ENCODE measurements at regions not wholly inside any gene's neighbourhood (a gene's known extent, or its start where the extent isn't known, plus 50 kb on each side); places are given as distances from the start of the nearest gene placed in this dataset.
"Not testable (repeated sequence)": the region's sequence is repeated elsewhere in the genome, so short reads cannot be mapped to it uniquely, and the experiment has no call there.

GRCh38 chr11:81246941-81247340, 1486.7 kb downstream of the FAM181B start:
- DNase-seq = no peak

- DNase-seq = no peak
These were observed 1487.9 kb downstream of the FAM181B start for GRCh38 chr11:81245791-81246190.

- DNase-seq = no peak
These were observed 1491.9 kb downstream of the FAM181B start for GRCh38 chr11:81241672-81242275.

GRCh38 chr11:81237139-81237538, 1496.5 kb downstream of the FAM181B start:
- no peak for DNase-seq

- DNase-seq = not testable (repeated sequence)
These were observed 1506.3 kb downstream of the FAM181B start for GRCh38 chr11:81227409-81227808.

GRCh38 chr11:81224396-81224795, 1509.3 kb downstream of the FAM181B start:
- no peak for DNase-seq

GRCh38 chr11:81222491-81222890, 1511.2 kb downstream of the FAM181B start:
- no peak for DNase-seq

- no peak for DNase-seq
These were observed 1513.3 kb downstream of the FAM181B start for GRCh38 chr11:81220146-81220895.

GRCh38 chr11:81219661-81220060, 1514.0 kb downstream of the FAM181B start:
- no peak for DNase-seq

GRCh38 chr11:81218440-81218839, 1515.2 kb downstream of the FAM181B start:
- DNase-seq = no peak

GRCh38 chr11:81211050-81211449, 1522.6 kb downstream of the FAM181B start:
- DNase-seq = no peak

- no peak for DNase-seq
These were observed 1526.1 kb downstream of the FAM181B start for GRCh38 chr11:81207421-81208054.

GRCh38 chr11:81203876-81204275, 1529.8 kb downstream of the FAM181B start:
- no peak for DNase-seq

- DNase-seq = no peak
These were observed 1536.3 kb downstream of the FAM181B start for GRCh38 chr11:81197396-81197795.

- DNase-seq = no peak
These were observed 1541.1 kb downstream of the FAM181B start for GRCh38 chr11:81192516-81192915.

- DNase-seq = no peak
These were observed 1543.1 kb downstream of the FAM181B start for GRCh38 chr11:81190546-81190945.

GRCh38 chr11:81187033-81187432, 1546.6 kb downstream of the FAM181B start:
- DNase-seq = not testable (repeated sequence)

- DNase-seq = no peak
These were observed 1558.9 kb downstream of the FAM181B start for GRCh38 chr11:81174646-81175330.

GRCh38 chr11:81165164-81165563, 1568.5 kb downstream of the FAM181B start:
- no peak for DNase-seq

GRCh38 chr11:81159900-81160299, 1573.8 kb downstream of the FAM181B start:
- no peak for DNase-seq

- no peak for DNase-seq
These were observed 1598.1 kb downstream of the FAM181B start for GRCh38 chr11:81135570-81135969.

GRCh38 chr11:81129618-81130017, 1604.0 kb downstream of the FAM181B start:
- DNase-seq = no peak

GRCh38 chr11:81112718-81113117, 1620.9 kb downstream of the FAM181B start:
- no peak for DNase-seq

- DNase-seq = no peak
These were observed 1629.6 kb downstream of the FAM181B start for GRCh38 chr11:81104051-81104450.
